HCT116 (cell line): ENCODE measurements at regions not wholly inside any gene's neighbourhood (a gene's known extent, or its start where the extent isn't known, plus 50 kb on each side); places are given as distances from the start of the nearest gene placed in this dataset.

Source experiments
- ATAC-seq: fragments of 200-7000 bp; cut with Tn5 transposase; 2 replicates; pipeline ENCODE4 v1.9.1; 2020; ENCODE audit warnings: mild to moderate bottlenecking, moderate library complexity
- BruUV-seq: library from RNA; stranded (reverse); fragments of 400-500 nt; replicated peaks from 2 replicates; lab custom pipeline; 2021; lab: Mats Ljungman, UMichigan
- CTCF ChIA-PET: fragments of 300-600 bp; sonication (Branson Sonifier 250); formaldehyde crosslinking; loops from one replicate; lab custom pipeline; 2021; ENCODE audit warnings: antibody characterized with exemption; lab: Charles Lee
- POLR2A ChIA-PET: fragments of 300-600, 350-600 bp; sonication (Branson Sonifier 250); formaldehyde crosslinking; loops from one replicate; lab custom pipeline; 2021; ENCODE audit warnings: antibody characterized with exemption; lab: Charles Lee
- RAD21 ChIA-PET, 2 experiments: fragments of 300-600 bp; sonication (Branson Sonifier 250); formaldehyde crosslinking; loops; one replicate each; lab custom pipeline; 2023; ENCODE audit warnings: low total read pairs in 2 of 2; ENCODE audit not compliant: uncharacterized antibody in 2 of 2, unreplicated experiment in 2 of 2, low non-redundant PET in 1 of 2; lab: Charles Lee
- DNase-seq: peaks from one replicate; pipeline ENCODE4 v3.0.0-alpha.2; 2010; ENCODE audit warnings: low read depth, low spot score
- H2AFZ ChIP-seq: fragments of 200-600 bp; shearing (Covaris generic), sonication (generic); 2 replicates; pipeline ENCODE4 v1.6.1; 2017; ENCODE audit warnings: low read depth, mixed run types, mixed read lengths, antibody characterized with exemption, low read length; ENCODE audit not compliant: poor library complexity, severe bottlenecking
- H3K27ac ChIP-seq: 2 replicates; pipeline ENCODE4 v1.5.1; 2012; ENCODE audit warnings: low read depth, low read length
- H3K27me3 ChIP-seq: fragments of 200-600 bp; sonication (generic); 2 replicates; pipeline ENCODE4 v1.6.1; 2016; ENCODE audit warnings: mixed run types, low read length, mixed read lengths; ENCODE audit not compliant: insufficient read depth
- H3K36me3 ChIP-seq, 2 experiments: fragments of 200-500 bp in 1 of 2; fragments of 200-600 bp in 1 of 2; sonication (Bioruptor generic) in 1 of 2; sonication (generic) in 1 of 2; 2 replicates each; pipeline versions ENCODE4 v1.5.1 to v1.6.1; 2014 to 2016; ENCODE audit warnings: low read length in 2 of 2, inconsistent platforms in 1 of 2, mixed read lengths in 1 of 2, mixed run types in 1 of 2; ENCODE audit not compliant: insufficient read depth in 2 of 2, control insufficient read depth in 1 of 2
- H3K4me1 ChIP-seq, 2 experiments: fragments of 200-600 bp in 1 of 2; sonication (generic) in 1 of 2; 2 replicates each; pipeline versions ENCODE4 v1.5.1 to v1.6.1; 2012 to 2017; ENCODE audit warnings: low read length in 2 of 2, inconsistent platforms in 1 of 2, mild to moderate bottlenecking in 1 of 2, mixed read lengths in 1 of 2, mixed run types in 1 of 2, moderate library complexity in 1 of 2; ENCODE audit not compliant: insufficient read depth in 2 of 2, control insufficient read depth in 1 of 2
- H3K4me2 ChIP-seq: fragments of 200-600 bp; sonication (generic); 2 replicates; pipeline ENCODE4 v1.6.1; 2017; ENCODE audit warnings: mixed run types, low read length, mixed read lengths
- H3K4me3 ChIP-seq, 2 experiments: fragments of 200-600 bp in 1 of 2; sonication (generic) in 1 of 2; replicated peaks in 1 of 2; 2 replicates each; pipeline ENCODE4 v1.5.1; 2011 to 2016; ENCODE audit warnings: low read length in 2 of 2, control low read depth in 1 of 2, low read depth in 1 of 2, mild to moderate bottlenecking in 1 of 2, mixed read lengths in 1 of 2, mixed run types in 1 of 2
- H3K79me2 ChIP-seq: fragments of 200-600 bp; sonication (generic); 2 replicates; pipeline ENCODE4 v1.6.1; 2017; ENCODE audit warnings: mild to moderate bottlenecking, mixed run types, low read length, moderate library complexity, mixed read lengths; ENCODE audit not compliant: insufficient read depth
- H3K9ac ChIP-seq: fragments of 200-600 bp; sonication (generic); 2 replicates; pipeline ENCODE4 v1.6.1; 2016; ENCODE audit warnings: low read length, mixed read lengths
- H3K9me2 ChIP-seq: fragments of 200-600 bp; sonication (generic), shearing (Covaris generic); 2 replicates; pipeline ENCODE4 v1.6.1; 2017; ENCODE audit warnings: mixed run types, mild to moderate bottlenecking, moderate library complexity; ENCODE audit not compliant: insufficient read depth
- H3K9me3 ChIP-seq, 2 experiments: fragments of 200-500 bp in 1 of 2; fragments of 200-600 bp in 1 of 2; sonication (Bioruptor generic) in 1 of 2; sonication (generic) in 1 of 2; 2 replicates each; pipeline ENCODE4 v1.6.1; 2014 to 2017; ENCODE audit warnings: low read length in 2 of 2, mixed read lengths in 2 of 2, inconsistent platforms in 1 of 2, low read depth in 1 of 2, mild to moderate bottlenecking in 1 of 2, mixed run types in 1 of 2, moderate library complexity in 1 of 2; ENCODE audit not compliant: control insufficient read depth in 1 of 2, insufficient read depth in 1 of 2
- H4K20me1 ChIP-seq: fragments of 200-600 bp; sonication (generic), shearing (Covaris generic); 2 replicates; pipeline ENCODE4 v1.6.1; 2017; ENCODE audit warnings: mixed run types, mild to moderate bottlenecking, moderate library complexity; ENCODE audit not compliant: insufficient read depth
- CBX3 ChIP-seq: IDR thresholded peaks from 2 replicates; pipeline ENCODE4 v1.6.1; 2012; ENCODE audit warnings: low read depth
- CEBPB ChIP-seq: IDR thresholded peaks from 2 replicates; pipeline ENCODE4 v1.6.1; 2012; ENCODE audit warnings: low read depth
- EZH2phosphoT487 ChIP-seq: fragments of 200-600 bp; IDR thresholded peaks from 2 replicates; pipeline ENCODE4 v1.6.1; 2018; ENCODE audit warnings: antibody characterized with exemption, borderline replicate concordance
- JUND ChIP-seq: IDR thresholded peaks from 2 replicates; pipeline ENCODE4 v1.6.1; 2012
- POLR2A ChIP-seq: IDR thresholded peaks from 2 replicates; pipeline ENCODE4 v1.7.0; 2011; ENCODE audit warnings: borderline replicate concordance; ENCODE audit not compliant: insufficient read depth, insufficient read length; ENCODE audit errors: extremely low read depth
- RAD21 ChIP-seq: IDR thresholded peaks from 2 replicates; pipeline ENCODE4 v1.6.1; 2012; ENCODE audit warnings: low read depth, mild to moderate bottlenecking
- SIN3A ChIP-seq: IDR thresholded peaks from 2 replicates; pipeline ENCODE4 v1.6.1; 2012; ENCODE audit warnings: low read depth
- SP1 ChIP-seq: IDR thresholded peaks from 2 replicates; pipeline ENCODE4 v1.6.1; 2012; ENCODE audit warnings: low read depth
- TCF7L2 ChIP-seq: IDR thresholded peaks from 2 replicates; pipeline ENCODE4 v1.7.0; 2011; ENCODE audit warnings: borderline replicate concordance, inconsistent platforms; ENCODE audit not compliant: insufficient read depth, insufficient read length; ENCODE audit errors: extremely low read depth
- ZNF274 ChIP-seq: fragments of 200-500 bp; sonication (Bioruptor generic); IDR thresholded peaks from 2 replicates; pipeline ENCODE4 v1.6.1; 2014; ENCODE audit warnings: mild to moderate bottlenecking, low read depth, low read length, inconsistent platforms
- intact Hi-C: fragments of 100-400 bp; cut with micrococcal nuclease; formaldehyde crosslinking; loops from 2 replicates; pipeline ENCODE4 v1.10.0; 2022
- TF ChIP-seq, protein P1 (sequence below), 3 experiments: fragments of 200-600 bp in 1 of 3; sonication (generic) in 1 of 3; IDR thresholded peaks in 2 of 3; conservative IDR thresholded peaks in 1 of 3; 2 replicates each; pipeline ENCODE4 v1.5.1; 2012 to 2017; ENCODE audit warnings: low read depth in 2 of 3, low read length in 2 of 3, antibody characterized with exemption in 1 of 3, borderline replicate concordance in 1 of 3, control low read depth in 1 of 3, mild to moderate bottlenecking in 1 of 3, mixed read lengths in 1 of 3, mixed run types in 1 of 3, moderate library complexity in 1 of 3; ENCODE audit not compliant: insufficient read depth in 1 of 3
- TF ChIP-seq, protein P2 (sequence below): IDR thresholded peaks from 2 replicates; pipeline ENCODE4 v1.6.1; 2011; ENCODE audit warnings: mild to moderate bottlenecking, low read length, moderate library complexity; ENCODE audit not compliant: insufficient replicate concordance; ENCODE audit errors: extremely low read depth

DNA sequence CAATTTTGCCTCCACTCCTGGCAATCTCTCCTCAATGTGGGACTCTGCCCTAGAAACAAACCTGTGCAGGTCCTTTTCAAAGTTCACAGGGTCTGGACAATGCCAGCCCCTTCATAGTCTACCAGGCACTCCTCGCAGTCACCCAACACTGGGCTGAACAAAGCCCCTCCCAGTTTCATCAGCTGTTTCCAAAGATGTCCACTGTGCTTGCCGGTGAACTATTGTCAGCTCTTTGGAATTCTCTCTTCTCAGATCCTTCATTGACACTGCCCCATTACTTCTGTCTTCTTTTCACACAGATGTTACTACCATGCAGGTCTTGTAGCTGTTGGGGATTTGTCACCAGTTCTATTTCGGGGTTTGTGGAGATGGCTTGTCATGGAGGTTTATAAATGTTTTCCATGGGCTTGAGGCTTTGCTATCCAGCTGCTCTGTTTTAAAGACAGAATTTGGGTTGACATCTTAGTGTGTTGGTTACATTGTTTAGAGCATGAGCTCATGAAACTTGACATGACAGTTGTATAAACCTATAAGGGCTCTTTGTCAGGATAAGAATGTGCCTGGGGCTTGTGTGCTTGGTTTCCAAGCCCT, 77.3 kb upstream of the DHRS4 start:
- no peaks in the 10 kb centered on the region for H4K20me1 ChIP-seq
- ATAC-seq (no peak), DNase-seq (no peak)
- ChIA-PET RAD21 (no interaction called here), CTCF (no interaction called here), POLR2A (no interaction called here)
- no peak overlapping the region for H2AFZ ChIP-seq
- H3K4me1 ChIP-seq: no peaks in the 10 kb centered on the region
- H3K4me3 ChIP-seq: no peak overlapping the region
- no peak overlapping the region for H3K4me2 ChIP-seq
- no TSS peak for BruUV-seq
- no peak overlapping the region for H3K27ac ChIP-seq
- intact Hi-C loops: no loop called here
- no peak overlapping the region for H3K9ac ChIP-seq
- H3K36me3 ChIP-seq: no peaks in the 10 kb centered on the region
- H3K27me3 ChIP-seq: no peaks in the 10 kb centered on the region
- H3K9me2 ChIP-seq: no peaks in the 10 kb centered on the region
- H3K9me3 ChIP-seq: no peaks in the 10 kb centered on the region
- no peak for TF ChIP-seq SP1
- no peak for TF ChIP-seq EZH2phosphoT487
- no peak for TF ChIP-seq CBX3
- no peak for TF ChIP-seq TCF7L2
- TF ChIP-seq, protein P1, sequence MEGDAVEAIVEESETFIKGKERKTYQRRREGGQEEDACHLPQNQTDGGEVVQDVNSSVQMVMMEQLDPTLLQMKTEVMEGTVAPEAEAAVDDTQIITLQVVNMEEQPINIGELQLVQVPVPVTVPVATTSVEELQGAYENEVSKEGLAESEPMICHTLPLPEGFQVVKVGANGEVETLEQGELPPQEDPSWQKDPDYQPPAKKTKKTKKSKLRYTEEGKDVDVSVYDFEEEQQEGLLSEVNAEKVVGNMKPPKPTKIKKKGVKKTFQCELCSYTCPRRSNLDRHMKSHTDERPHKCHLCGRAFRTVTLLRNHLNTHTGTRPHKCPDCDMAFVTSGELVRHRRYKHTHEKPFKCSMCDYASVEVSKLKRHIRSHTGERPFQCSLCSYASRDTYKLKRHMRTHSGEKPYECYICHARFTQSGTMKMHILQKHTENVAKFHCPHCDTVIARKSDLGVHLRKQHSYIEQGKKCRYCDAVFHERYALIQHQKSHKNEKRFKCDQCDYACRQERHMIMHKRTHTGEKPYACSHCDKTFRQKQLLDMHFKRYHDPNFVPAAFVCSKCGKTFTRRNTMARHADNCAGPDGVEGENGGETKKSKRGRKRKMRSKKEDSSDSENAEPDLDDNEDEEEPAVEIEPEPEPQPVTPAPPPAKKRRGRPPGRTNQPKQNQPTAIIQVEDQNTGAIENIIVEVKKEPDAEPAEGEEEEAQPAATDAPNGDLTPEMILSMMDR (IDR thresholded peaks at IDR 0.05 in 2 of 3, conservative IDR thresholded peaks at IDR 0.05 in 1 of 3; ENCODE audit: borderline replicate concordance in 1 of 3, insufficient read depth in 1 of 3, low read depth in 2 of 3, low read length in 2 of 3): no peak
- TF ChIP-seq ZNF274: no peak
- TF ChIP-seq JUND: no peak
- TF ChIP-seq POLR2A: no peak
- TF ChIP-seq, protein P2, sequence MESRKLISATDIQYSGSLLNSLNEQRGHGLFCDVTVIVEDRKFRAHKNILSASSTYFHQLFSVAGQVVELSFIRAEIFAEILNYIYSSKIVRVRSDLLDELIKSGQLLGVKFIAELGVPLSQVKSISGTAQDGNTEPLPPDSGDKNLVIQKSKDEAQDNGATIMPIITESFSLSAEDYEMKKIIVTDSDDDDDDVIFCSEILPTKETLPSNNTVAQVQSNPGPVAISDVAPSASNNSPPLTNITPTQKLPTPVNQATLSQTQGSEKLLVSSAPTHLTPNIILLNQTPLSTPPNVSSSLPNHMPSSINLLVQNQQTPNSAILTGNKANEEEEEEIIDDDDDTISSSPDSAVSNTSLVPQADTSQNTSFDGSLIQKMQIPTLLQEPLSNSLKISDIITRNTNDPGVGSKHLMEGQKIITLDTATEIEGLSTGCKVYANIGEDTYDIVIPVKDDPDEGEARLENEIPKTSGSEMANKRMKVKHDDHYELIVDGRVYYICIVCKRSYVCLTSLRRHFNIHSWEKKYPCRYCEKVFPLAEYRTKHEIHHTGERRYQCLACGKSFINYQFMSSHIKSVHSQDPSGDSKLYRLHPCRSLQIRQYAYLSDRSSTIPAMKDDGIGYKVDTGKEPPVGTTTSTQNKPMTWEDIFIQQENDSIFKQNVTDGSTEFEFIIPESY: no peak
- no peak for TF ChIP-seq SIN3A
- TF ChIP-seq CEBPB: no peak
- no peak for TF ChIP-seq RAD21
- no peaks in the 10 kb centered on the region for H3K79me2 ChIP-seq
